Esophagus muscularis mucosa (tissue), 3 donors: ENCODE measurements at regions not wholly inside any gene's neighbourhood (a gene's known extent, or its start where the extent isn't known, plus 50 kb on each side); places are given as distances from the start of the nearest gene placed in this dataset.

ENCODE experiments used
- CTCF ChIP-seq, 3 experiments: fragments of 200-600 bp in 2 of 3; fragments of 450-650 bp in 1 of 3; sonication (generic) in 2 of 3; IDR thresholded peaks; one replicate each; pipeline ENCODE4 v1.5.1; 2017 to 2019; ENCODE audit warnings: antibody characterized with exemption in 3 of 3, mild to moderate bottlenecking in 2 of 3, moderate library complexity in 1 of 3
- POLR2AphosphoS5 ChIP-seq, 2 donors: sonication (generic); formaldehyde crosslinking; IDR thresholded peaks; one replicate each; pipeline ENCODE4 v1.6.1; 2017; ENCODE audit warnings: antibody characterized with exemption in 2 of 2

GRCh38 chr3:69604735-69605450, 134.4 kb upstream of the MITF start:
- no peak for TF ChIP-seq POLR2AphosphoS5 (IDR thresholded peaks at IDR 0.05)
- TF ChIP-seq CTCF (IDR thresholded peaks at IDR 0.05), result no peak
